ENCODE measurements at regions not wholly inside any gene's neighbourhood (a gene's known extent, or its start where the extent isn't known, plus 50 kb on each side); places are given as distances from the start of the nearest gene placed in this dataset.

DNA sequence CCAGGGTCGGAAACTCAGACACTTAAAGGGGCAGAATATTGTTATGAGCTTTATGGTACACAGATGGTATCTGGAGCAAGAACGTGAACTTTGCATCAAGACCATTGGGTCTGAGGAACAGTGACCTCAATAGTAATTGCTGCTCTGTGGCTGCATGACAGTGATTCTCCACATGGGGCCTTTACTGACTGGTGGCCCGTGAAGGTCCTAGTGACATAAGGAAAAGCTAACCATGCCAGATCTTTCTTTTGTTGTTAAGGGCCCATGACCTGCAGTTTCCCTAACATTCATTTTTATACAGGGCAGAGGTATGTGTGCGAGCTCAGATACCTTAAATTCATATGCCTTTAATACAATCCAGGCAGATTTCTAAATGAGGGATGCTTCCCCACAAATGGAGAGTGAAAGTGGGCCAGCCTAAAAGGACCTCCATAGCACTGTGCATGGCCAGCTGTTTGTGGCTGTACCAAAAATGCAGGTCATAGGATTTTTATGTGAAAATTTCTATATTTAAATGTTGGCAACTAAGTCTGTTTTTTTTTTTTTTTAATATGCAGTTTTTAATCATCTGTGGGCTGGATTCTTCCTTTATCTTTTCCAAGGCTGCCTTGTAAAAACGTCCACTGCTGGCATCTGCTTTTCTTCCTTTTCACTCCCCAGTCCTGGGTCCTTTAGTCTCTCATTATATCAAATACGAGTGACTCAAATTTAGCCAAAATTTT, 188.0 kb upstream of the IL12A start:
- no peaks in the 10 kb centered on the region for H3K9me3 ChIP-seq (ENCODE audit: insufficient read depth, low read length)
- H3K4me2 ChIP-seq (ENCODE audit: low read depth, low read length, poor library complexity, severe bottlenecking), result no peak overlapping the region
- no peaks in the 10 kb centered on the region for H4K20me1 ChIP-seq (ENCODE audit: low read depth, low read length)
- no peaks in the 10 kb centered on the region for H3K79me2 ChIP-seq (ENCODE audit: insufficient read depth, low read length)
- H3K36me3 ChIP-seq (ENCODE audit: low read length), result no peaks in the 10 kb centered on the region
- H3F3A ChIP-seq (ENCODE audit: insufficient read depth), result no peaks in the 10 kb centered on the region
- TF ChIP-seq, protein P1, sequence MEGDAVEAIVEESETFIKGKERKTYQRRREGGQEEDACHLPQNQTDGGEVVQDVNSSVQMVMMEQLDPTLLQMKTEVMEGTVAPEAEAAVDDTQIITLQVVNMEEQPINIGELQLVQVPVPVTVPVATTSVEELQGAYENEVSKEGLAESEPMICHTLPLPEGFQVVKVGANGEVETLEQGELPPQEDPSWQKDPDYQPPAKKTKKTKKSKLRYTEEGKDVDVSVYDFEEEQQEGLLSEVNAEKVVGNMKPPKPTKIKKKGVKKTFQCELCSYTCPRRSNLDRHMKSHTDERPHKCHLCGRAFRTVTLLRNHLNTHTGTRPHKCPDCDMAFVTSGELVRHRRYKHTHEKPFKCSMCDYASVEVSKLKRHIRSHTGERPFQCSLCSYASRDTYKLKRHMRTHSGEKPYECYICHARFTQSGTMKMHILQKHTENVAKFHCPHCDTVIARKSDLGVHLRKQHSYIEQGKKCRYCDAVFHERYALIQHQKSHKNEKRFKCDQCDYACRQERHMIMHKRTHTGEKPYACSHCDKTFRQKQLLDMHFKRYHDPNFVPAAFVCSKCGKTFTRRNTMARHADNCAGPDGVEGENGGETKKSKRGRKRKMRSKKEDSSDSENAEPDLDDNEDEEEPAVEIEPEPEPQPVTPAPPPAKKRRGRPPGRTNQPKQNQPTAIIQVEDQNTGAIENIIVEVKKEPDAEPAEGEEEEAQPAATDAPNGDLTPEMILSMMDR (IDR thresholded peaks at IDR 0.05; ENCODE audit: insufficient read depth, low read length, poor library complexity, severe bottlenecking), result no peak
- no peak for TF ChIP-seq EZH2phosphoT487 (conservative IDR thresholded peaks at IDR 0.05; ENCODE audit: low read length)
- H3K9me2 ChIP-seq (replicated peaks; ENCODE audit: insufficient read depth, low read length), result no peaks in the 10 kb centered on the region
- H3K27ac ChIP-seq (ENCODE audit: low read depth, low read length), result no peak overlapping the region
- H2AFZ ChIP-seq (ENCODE audit: low read depth, low read length, severe bottlenecking), result no peak overlapping the region
- H3K27me3 ChIP-seq (ENCODE audit: low read length), result no peaks in the 10 kb centered on the region
- H3K9ac ChIP-seq (ENCODE audit: low read length), result no peak overlapping the region
- no peak overlapping the region for H3K4me3 ChIP-seq (ENCODE audit: insufficient read depth, low read length, poor library complexity, severe bottlenecking)

DNA sequence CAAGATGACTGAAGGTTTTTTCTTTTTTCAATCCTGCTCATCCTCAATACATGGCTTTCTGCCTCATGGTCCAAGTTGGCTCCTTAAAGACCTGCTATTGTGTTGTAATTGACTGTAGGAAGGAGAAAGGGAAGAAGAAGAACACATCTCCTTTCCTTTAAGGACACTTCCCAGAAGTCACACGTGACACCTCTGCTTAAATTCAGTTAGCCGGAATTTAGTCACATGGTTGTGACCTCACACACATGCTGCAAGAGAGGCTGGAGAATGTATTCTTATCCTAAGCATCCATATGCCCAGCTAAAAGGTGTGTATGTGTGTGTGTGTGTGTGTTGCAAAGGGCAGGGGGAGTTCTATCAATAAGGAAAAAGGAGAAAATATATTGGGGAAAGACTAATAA, 185.8 kb upstream of the IL12A start:
- Histone ChIP-seq H3K79me2 (ENCODE audit: insufficient read depth, low read length) (no peaks in the 10 kb centered on the region), H3K27ac (ENCODE audit: low read depth, low read length) (no peak overlapping the region), H3K9me3 (ENCODE audit: insufficient read depth, low read length) (no peaks in the 10 kb centered on the region), H3K9ac (ENCODE audit: low read length) (no peak overlapping the region), H3K9me2 (replicated peaks; ENCODE audit: insufficient read depth, low read length) (no peaks in the 10 kb centered on the region), H4K20me1 (ENCODE audit: low read depth, low read length) (no peaks in the 10 kb centered on the region), H2AFZ (ENCODE audit: low read depth, low read length, severe bottlenecking) (no peak overlapping the region), H3K36me3 (ENCODE audit: low read length) (no peaks in the 10 kb centered on the region), H3F3A (ENCODE audit: insufficient read depth) (no peaks in the 10 kb centered on the region), H3K27me3 (ENCODE audit: low read length) (no peaks in the 10 kb centered on the region), H3K4me2 (ENCODE audit: low read depth, low read length, poor library complexity, severe bottlenecking) (no peak overlapping the region), H3K4me3 (ENCODE audit: insufficient read depth, low read length, poor library complexity, severe bottlenecking) (no peak overlapping the region)
- no peak for TF ChIP-seq EZH2phosphoT487 (conservative IDR thresholded peaks at IDR 0.05; ENCODE audit: low read length)
- TF ChIP-seq, protein P1 (IDR thresholded peaks at IDR 0.05; ENCODE audit: insufficient read depth, low read length, poor library complexity, severe bottlenecking), result no peak

DNA sequence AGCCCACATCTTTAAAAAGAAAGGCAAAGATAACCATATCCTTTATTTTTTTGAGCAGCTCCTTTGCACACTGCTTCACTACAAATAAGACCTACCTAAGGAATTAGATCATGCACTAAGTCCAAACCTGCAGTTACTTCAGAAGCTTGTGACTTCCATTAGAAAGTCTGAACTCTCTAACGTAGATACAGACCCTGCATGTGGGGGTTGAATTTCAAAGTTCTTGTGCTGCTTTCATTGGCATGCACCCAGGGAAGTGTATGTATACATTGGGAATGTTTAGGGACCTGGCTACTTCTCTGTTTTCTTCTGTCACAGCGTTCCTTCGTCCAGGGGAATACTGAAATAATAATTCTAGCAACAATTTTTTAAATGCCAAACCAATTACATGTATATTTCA, 185.2 kb upstream of the IL12A start:
- no peaks in the 10 kb centered on the region for H3K79me2 ChIP-seq (ENCODE audit: insufficient read depth, low read length)
- H3K9me2 ChIP-seq (replicated peaks; ENCODE audit: insufficient read depth, low read length), result no peaks in the 10 kb centered on the region
- H3K27ac ChIP-seq (ENCODE audit: low read depth, low read length), result no peak overlapping the region
- H3K9ac ChIP-seq (ENCODE audit: low read length), result no peak overlapping the region
- H3K9me3 ChIP-seq (ENCODE audit: insufficient read depth, low read length), result no peaks in the 10 kb centered on the region
- H3K4me2 ChIP-seq (ENCODE audit: low read depth, low read length, poor library complexity, severe bottlenecking), result no peak overlapping the region
- H4K20me1 ChIP-seq (ENCODE audit: low read depth, low read length), result no peaks in the 10 kb centered on the region
- no peaks in the 10 kb centered on the region for H3F3A ChIP-seq (ENCODE audit: insufficient read depth)
- H3K27me3 ChIP-seq (ENCODE audit: low read length), result no peaks in the 10 kb centered on the region
- H2AFZ ChIP-seq (ENCODE audit: low read depth, low read length, severe bottlenecking), result no peak overlapping the region
- H3K4me3 ChIP-seq (ENCODE audit: insufficient read depth, low read length, poor library complexity, severe bottlenecking), result no peak overlapping the region
- TF ChIP-seq, protein P1 (IDR thresholded peaks at IDR 0.05; ENCODE audit: insufficient read depth, low read length, poor library complexity, severe bottlenecking), result no peak
- TF ChIP-seq EZH2phosphoT487 (conservative IDR thresholded peaks at IDR 0.05; ENCODE audit: low read length), result no peak
- no peaks in the 10 kb centered on the region for H3K36me3 ChIP-seq (ENCODE audit: low read length)

Data from SU-DHL-6 (cell line).